EH (cell line): ENCODE measurements at regions not wholly inside any gene's neighbourhood (a gene's known extent, or its start where the extent isn't known, plus 50 kb on each side); places are given as distances from the start of the nearest gene placed in this dataset.

ENCODE experiments used
- DNase-seq: peaks from one replicate; pipeline ENCODE4 v3.0.0-alpha.2; 2015; ENCODE audit warnings: low read depth

DNA sequence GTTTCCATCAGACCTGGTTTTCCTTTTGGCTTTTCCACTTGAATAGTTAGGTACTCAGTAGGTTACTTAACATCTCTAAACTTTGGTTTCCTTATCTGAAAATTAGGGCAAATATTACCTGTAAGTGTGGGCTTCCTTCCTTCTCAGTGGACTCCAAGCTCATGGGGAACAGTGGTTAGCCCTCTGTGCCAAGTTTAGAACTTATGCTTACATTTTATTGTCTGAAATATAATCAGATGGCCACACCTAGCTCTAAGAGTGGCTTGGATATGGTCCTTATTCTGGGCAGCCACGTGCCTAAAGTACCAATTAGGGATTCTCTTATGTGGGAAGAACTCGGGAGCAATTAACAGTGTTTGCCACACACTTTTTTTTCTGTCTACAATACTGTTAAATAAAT is 133.9 kb downstream of the UCHL1 start:
- no peak for DNase-seq

DNA sequence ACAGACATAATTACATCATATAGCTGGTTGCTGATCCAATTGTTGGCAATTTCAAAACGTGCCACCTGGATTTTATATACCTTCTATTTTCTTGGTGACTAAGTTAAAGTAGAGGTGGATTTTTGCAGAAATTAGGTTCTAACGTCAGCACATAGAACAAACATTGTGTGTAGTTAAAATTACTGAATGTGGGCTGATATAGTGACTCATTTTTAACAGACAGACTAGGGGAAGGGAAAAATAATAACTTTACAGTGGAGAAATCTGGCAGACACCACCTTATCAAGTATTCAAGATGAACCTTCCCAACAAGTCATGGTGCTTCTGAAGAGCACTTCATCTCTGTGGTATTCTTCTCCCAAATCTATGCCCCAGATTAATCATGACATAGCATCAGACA is 134.5 kb downstream of the UCHL1 start:
- peak; percentile 65 for DNase-seq

DNA sequence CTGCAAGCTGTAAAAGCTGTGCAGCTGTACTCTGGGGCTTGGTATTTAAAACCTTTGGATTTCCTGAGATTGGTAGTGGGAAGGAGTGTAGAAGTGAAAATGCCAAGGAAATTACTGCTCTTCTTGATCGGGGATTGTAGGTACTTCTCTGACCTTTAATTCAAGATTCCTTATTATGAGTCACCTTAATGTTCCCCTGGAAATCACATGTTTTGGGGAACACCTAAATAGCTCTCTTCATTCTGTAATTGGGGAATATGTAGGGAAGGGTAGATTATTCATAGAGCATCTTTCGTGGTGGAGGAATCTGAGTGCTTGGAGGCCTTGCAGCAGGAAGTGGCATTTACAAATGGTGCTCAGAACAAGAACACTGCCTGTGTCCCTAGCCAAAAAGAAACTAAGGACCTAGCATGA is 137.8 kb downstream of the UCHL1 start:
- DNase-seq, result peak; percentile 60

DNA sequence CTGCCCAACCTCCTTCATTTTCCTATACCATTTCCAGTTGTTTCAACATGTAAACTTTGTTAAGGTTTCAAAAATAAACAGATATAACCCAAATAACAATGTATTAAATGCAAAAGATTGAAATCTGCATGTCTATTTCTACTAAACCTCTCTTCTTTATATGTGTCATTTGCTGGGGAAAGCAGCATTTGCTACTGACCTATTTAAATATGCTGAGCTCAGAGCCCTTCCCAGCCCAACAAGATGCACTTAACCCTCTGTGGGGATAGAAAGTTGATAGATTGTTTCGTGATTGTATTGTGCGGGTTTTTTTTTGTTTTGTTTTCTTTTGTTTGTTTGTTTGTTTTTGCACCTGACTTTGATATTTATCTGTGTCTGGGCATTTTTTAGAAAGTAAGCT is 139.5 kb downstream of the UCHL1 start:
- no peak for DNase-seq

DNA sequence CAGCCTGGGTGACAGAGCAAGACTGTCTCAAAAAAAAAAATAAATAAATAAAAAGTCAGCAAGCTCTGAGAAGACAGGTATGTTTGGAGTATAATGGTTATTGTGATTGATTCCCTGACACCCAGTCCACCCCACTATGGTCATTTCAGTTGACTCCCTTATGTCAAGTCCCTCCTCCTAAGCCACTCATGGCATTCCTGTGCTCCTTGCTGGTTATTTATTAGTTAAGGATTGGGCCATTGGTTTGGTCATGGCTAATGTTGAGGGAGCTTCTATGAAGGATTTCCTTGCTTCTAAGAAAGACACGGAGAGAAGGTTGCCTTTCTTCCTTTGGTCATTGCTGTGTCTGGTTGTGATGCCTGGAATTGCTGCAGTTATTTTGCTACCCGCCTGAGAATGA is 140.1 kb downstream of the UCHL1 start:
- DNase-seq, result no peak

DNA sequence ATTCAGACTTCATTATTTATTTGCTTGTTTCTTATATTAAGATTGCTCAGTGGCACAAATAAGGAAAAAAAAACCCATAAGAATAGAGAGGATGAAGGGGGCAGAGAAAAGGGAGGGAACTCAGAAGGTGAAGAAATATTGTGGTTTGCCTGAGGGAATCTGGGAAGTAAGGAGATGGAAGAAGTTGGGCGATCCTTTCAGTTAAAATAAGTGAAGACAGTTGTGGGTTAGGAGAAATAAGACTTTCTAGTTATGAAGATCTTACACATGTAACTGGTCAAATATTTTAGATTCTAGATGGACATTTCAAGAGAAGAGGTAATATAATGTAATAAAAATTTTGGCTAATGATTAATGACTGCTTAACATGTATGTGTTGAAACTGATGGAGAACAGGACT is 138.7 kb upstream of the LIMCH1 start:
- DNase-seq, result peak; percentile 66

DNA sequence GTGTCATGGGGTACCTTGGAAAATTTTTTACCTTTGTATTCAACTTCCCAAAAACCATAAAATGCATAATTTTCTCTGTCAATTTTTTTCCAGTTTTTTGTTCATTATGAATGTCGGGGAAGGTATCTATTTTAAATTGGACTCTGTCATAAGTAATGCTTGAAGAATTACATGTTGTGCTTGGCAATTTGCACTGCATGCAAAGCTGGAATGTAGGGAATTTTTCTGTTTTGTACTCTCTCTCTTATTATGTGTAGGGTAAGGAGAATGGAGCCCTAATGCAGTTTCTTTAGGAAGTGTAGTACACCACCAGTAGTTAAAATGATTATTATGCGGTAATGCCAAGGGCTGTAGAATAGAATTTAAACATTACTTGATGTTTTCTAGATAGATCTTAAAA is 137.7 kb upstream of the LIMCH1 start:
- DNase-seq, result peak; percentile 86

DNA sequence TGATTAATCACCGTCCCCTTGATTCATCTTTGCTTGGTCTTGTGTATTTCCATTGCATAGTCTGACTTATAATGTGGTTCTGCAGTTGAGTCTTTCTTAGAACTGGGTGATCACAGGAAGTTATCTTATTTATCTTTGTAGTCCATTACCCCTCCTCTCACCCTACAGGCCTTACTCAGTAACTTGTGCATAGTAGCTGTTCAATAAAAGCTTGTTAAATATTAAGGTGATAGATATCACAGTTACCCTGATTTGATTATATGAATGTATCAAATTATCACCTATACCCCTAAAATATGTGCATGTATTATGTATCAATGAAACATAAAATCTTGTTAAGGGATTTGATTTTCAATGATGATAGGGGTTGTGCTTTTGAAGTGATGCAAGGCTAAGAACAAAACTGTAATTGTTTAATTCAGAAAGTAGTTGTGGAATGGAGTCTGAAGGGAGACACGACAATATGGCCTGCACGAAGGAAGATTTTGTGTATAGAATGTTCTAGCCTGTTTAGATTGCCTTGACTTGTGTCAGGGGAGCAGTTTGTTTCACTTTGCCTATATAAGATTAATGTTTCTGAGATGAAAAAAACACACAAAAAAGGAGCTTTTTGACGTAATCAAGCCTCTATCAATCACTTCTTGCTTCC is 132.4 kb upstream of the LIMCH1 start:
- no peak for DNase-seq

DNA sequence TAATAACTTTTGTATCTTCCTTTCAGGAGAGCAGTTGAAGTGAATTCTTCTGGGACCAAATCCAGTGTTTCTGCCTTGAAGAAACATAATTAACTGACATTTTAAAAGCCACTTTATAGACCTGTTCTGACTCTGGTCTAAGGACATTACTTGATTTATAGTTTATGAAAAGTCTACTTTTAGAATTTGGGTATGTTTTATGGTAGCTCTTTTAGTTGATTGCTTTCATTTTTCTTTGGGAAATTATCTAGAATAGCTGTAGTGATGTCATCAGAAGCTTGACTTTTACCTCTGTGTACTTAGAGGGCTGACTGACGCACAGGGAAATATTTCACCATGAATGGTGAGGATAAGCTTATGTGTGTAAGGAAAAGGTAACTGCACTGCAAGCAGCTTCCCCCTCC is 131.8 kb upstream of the LIMCH1 start:
- no peak for DNase-seq

DNA sequence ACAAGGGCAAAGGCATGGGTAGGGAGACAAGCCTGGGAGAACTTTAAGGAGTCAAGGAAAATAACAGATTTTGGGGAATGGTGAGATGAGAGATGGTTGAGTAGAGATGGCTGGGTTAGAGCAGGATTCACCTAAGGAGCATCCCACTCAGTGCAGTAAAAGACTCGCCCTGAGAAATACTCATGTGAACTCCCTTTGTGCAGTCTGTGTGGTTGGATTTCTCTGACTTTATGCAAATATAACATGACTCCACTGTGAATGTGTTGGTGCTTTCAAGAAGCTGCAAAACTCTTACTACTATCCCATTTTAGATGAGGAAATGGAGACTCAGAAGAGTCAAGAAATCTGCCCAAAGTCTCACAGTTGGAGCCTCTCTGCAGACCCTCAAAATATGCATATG is 129.8 kb upstream of the LIMCH1 start:
- DNase-seq, result no peak

DNA sequence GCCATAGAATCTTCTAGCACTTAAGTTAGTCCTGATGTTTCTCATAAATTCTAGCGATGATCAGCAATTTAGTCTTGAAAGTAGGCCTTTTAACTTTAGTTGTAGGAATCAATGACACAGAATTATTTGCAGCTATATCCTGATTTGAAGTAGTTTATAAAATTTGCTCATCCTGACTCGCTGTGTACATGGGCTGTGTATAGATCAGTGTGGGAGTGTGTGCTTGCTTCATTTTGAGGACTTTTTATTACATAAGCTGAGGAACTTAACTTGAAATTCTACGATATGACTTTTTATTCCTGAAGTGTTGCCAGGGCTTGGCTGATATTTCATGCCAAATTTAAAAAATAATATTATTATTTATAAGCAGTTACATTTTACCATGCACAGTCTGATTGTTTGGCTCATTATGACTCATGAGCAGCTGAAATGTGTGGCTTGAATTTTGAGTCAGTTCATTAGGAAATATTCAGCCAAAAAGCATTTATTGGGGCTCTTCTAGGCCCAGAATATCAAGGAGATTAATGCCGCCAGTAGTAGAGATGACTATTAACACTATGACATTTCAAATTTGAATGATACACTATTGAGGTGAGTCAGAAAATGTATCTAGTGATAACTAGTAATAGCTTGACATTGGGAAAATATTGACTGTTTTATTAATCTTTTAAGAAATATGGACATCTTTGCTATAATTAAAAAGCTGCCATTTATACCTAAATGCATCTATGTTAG is 128.9 kb upstream of the LIMCH1 start:
- DNase-seq, result peak; percentile 48

DNA sequence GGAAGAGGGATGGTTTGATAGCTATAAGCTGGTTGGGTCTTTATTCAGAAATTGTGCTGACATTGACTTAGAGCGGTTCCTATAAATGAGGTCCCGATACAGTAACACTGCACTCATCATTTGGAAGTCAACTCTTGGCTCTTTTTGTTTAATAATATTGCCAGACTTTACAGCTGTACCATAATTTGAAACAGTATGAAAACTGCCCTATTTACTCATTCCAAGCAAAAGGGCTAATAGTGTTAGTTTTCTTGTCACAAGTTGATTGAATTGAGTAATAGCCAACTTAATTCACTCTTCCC is 128.4 kb upstream of the LIMCH1 start:
- DNase-seq, result no peak

DNA sequence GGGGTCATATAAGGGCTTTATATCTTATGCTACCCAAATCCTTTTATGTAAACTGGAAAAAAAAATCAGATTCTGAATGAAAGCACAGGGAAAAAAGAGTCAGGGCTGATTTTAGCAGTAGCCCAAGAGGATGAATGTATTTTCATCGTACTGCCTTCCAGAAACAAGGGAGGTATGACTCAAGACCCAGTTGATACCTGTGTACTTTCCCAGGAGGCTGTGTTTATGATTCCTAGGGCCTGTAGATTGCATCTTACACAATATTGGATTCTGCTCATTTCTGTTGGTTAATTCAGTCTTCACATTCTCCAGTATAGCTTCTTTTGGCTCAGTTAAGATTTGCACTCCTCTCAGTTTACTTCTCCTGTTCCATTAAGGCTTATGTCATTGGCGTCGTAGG is 127.9 kb upstream of the LIMCH1 start:
- DNase-seq, result peak; percentile 19

DNA sequence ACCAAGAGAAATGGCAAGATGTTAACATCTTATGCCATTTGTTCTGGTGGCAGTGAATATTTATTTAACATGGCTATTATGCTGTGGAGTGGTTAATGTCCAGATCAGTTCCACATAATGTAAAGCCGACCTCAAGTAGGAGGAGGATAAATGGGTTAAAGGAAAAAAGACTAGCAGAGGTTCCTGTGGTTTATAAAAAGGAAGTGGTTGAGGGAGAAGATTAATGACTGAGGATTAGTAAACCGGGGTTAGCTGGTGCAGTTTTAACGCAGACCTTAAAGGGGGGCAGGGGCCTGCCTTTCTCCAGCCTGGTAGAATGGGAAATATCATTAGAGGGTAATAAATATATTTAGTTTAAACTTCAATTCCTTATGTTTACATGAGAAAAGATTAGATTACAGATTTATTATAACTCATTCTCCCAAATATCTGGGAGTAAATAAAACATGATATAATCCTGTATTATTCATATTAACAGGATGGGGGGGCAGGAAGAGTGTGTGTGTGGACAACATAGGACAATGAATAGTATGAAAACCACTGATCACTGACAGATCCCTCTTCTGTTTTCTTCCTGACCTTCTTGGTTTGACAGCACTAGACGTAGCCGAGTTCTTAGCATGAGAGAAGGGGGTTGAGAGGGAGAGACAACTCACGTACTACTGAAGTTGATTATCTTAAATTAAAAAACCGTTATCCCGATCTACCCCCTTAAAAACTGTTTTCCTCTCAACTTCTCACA is 124.1 kb upstream of the LIMCH1 start:
- DNase-seq, result peak; percentile 65

DNA sequence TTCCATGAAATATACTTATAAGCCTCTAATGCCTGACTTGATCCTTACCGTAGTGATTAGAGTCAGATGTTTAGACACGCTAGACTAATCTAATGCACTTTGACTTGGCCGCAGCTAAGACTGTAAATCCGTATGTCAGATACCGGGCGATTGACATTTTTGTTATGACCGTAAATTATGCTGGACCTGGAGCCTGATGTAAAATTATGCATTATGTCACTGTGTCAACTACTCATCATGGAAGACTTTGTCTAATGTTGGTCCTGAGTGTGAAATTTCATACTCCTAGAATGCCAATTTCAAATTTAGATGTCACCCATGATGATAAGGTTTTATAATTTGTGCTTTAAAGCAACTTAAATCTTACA is 123.6 kb upstream of the LIMCH1 start:
- no peak for DNase-seq

DNA sequence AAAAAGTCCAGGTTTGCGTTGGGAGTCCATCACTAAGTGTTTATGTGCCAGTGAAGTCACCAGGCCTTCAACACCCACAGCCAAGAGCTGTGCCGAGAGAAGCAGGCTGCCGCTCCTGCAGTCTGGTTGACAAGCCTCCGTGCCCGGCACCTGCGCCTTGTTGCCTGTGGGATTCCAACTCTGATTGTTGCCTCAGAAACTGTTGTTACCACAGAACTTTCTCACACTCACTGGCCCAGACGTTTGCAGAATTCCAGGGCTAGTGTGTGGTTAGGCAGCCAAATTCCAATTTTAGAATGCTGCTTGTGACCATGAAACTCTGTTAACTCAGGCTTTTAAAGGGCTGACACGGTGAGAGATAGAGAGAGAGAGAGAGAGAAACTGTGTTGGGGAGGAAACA is 119.5 kb upstream of the LIMCH1 start:
- peak; percentile 90 for DNase-seq

DNA sequence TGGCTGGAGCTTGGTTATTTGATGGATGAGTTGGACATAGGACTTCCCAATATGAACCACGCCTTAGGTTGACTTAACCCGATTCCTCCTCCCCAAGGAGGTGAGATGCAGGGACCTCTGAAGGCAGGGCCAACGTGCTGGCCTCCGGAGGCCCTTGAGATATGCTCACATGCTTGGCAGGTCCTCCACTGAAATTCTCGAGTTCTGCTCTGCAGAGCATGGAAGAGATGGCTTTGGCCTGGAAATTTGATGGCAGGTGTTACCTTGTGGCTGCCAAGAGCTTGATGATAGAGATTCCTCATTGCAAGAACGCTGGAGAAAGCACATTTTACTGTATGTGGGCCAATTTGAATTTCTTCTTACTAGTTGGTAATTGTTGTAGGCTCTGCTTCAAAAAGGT is 117.4 kb upstream of the LIMCH1 start:
- no peak for DNase-seq

DNA sequence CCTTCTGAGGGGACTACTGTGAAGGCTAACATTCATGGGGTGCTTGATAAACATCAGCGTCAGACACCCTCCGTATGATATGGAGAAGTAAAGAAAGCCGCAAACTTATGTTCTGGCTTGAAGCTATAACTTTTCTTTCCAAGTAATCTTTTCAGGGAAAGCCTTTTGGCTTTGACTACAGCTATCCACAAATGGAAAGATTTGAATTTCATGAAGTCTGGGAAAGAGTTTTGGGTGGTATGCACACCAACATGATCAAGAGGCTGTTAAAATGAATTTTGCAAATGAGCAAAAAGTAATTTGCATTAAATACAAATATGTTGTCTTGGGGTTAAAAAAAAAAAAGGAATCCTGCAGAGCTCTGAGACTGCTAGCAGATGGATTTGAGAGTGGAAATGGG is 114.8 kb upstream of the LIMCH1 start:
- DNase-seq, result no peak

DNA sequence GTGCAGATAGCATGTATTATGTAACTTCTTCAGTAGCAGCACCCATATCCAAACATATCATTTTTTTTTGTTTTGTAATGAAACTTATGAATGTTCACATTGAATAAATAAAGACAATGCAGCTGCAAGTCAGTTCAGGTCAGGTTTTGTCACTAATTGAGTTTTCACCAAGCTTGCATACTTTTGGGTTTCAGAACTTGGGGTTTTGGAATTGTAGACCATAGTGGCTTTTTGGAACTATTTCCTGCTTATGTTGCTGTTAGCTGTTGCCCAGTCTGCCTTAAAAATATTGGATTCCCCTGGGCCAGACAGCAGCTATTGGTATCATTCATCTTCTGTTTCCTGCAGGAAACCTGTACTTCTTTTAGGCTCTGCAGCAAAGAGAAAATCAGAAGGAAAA is 113.4 kb upstream of the LIMCH1 start:
- DNase-seq, result peak; percentile 47

DNA sequence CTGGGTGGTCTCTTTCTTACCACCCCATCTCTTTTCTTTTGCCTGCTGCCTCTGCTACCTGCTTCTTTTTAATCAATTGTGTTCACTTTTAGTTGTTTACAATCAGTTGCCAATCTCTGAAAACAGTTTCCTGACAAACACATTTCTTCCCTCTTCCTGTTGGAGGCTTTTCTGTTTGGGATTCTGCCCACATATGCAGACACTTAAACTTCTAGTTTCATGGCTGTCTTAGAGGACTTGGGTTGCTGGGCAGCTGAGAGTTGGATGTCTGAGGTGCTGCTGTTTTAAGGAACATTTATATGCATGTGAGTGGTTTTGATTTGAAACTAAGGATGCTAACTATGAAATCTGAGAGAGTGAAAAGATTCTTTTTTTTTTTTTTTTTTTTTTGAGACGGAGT is 112.3 kb upstream of the LIMCH1 start:
- no peak for DNase-seq

DNA sequence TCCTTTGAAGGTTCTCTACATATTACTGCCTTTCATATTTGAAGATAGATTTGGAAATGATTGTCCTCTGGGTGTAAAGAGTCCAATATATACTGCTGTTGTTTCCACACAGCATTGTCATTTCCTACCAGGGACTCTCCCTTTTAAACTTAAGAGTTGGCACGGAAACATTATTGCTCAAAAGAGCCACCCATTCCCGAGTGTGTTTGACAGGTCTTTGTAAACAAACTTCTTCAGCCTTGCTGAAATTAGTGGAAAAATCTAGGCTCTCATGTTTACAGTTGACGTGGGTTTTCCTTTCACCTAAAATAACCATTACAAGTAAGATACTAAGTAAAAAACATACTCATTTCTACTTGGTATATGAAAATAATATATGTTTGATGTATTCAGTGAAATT is 111.4 kb upstream of the LIMCH1 start:
- no peak for DNase-seq

DNA sequence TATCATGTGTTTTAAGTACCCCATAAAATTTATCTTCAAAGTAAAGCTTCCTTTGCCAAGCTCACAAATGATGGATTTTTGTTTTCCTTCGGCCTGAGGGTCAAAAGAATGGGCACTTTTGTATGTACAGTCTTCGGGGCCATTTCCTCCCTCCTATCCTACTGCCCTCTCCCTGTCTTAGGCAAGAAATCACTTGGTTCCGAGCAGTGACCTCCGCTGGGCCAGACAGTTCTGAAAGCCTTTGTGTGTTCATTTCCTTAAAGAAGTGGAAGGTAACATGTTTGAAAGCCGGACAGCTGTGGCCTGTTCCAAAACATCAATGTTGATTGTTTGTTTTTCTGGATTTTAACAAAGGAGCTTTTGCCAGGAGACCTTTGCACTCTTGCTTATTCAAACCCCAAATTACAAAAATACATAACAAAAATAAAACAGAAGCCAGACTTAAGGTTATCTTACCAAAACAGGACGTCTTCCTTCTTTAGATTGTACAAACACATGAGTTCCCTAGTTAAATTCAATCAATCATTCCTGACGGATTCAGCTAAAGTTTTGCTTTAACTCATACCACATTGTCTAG is 110.6 kb upstream of the LIMCH1 start:
- no peak for DNase-seq

DNA sequence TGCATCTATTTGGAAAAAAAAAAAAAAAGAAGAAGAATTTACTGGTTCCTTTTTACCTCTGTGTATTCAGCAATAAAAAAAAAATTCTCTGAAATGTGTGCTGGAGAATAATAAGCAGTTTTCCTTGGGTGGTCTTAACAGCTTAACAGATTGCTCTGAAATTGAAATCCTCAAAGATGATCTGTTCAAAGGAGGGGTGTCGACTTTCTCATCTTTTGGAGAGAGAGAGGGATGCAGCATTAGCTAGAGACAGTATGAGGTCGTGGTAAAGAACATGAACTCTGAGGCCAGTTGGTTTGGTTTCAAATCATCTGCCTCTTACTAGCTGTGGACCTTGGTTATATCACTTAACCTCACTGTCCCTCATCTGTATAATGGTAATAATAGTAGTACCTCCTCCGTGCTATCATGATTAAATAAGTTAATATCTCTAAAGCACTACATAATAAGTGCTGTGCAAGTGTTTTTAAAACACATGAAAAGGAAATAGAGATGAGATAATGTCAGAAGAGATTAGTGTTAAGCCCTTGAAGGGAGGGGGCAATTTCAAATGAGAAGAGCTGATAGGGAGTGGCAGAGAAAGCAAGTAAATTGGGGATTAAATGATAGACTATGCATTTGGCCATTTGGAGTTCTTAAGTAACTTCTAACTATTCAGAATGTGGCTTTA is 109.9 kb upstream of the LIMCH1 start:
- no peak for DNase-seq
